ENCODE measurements at regions not wholly inside any gene's neighbourhood (a gene's known extent, or its start where the extent isn't known, plus 50 kb on each side); places are given as distances from the start of the nearest gene placed in this dataset.

GRCh38 chr11:79906164-79906563, 465.3 kb upstream of the TENM4 start:
- no peak for DNase-seq (ENCODE audit: low read depth)

- no peak for DNase-seq (ENCODE audit: low read depth)
These were observed 461.7 kb upstream of the TENM4 start for GRCh38 chr11:79902493-79902892.

- DNase-seq (ENCODE audit: low read depth), result no peak
These were observed 457.1 kb upstream of the TENM4 start for GRCh38 chr11:79897896-79898295.

GRCh38 chr11:79896258-79896657, 455.4 kb upstream of the TENM4 start:
- DNase-seq (ENCODE audit: low read depth), result no peak

GRCh38 chr11:79894111-79894510, 453.3 kb upstream of the TENM4 start:
- DNase-seq (ENCODE audit: low read depth), result no peak

- no peak for DNase-seq (ENCODE audit: low read depth)
These were observed 449.4 kb upstream of the TENM4 start for GRCh38 chr11:79890272-79890671.

- DNase-seq (ENCODE audit: low read depth), result no peak
These were observed 424.1 kb upstream of the TENM4 start for GRCh38 chr11:79864882-79865281.

GRCh38 chr11:79860336-79860735, 419.5 kb upstream of the TENM4 start:
- DNase-seq (ENCODE audit: low read depth), result no peak

- no peak for DNase-seq (ENCODE audit: low read depth)
These were observed 416.8 kb upstream of the TENM4 start for GRCh38 chr11:79857377-79858214.

- DNase-seq (ENCODE audit: low read depth), result no peak
These were observed 411.3 kb upstream of the TENM4 start for GRCh38 chr11:79852176-79852575.

- no peak for DNase-seq (ENCODE audit: low read depth)
These were observed 404.3 kb upstream of the TENM4 start for GRCh38 chr11:79845002-79845709.

GRCh38 chr11:79834015-79834414, 393.2 kb upstream of the TENM4 start:
- no peak for DNase-seq (ENCODE audit: low read depth)

GRCh38 chr11:79830446-79830845, 389.6 kb upstream of the TENM4 start:
- no peak for DNase-seq (ENCODE audit: low read depth)

GRCh38 chr11:79829891-79830290, 389.1 kb upstream of the TENM4 start:
- no peak for DNase-seq (ENCODE audit: low read depth)

- DNase-seq (ENCODE audit: low read depth), result no peak
These were observed 381.9 kb upstream of the TENM4 start for GRCh38 chr11:79822766-79823165.

GRCh38 chr11:79813551-79813950, 372.7 kb upstream of the TENM4 start:
- no peak for DNase-seq (ENCODE audit: low read depth)

GRCh38 chr11:79809487-79809886, 368.7 kb upstream of the TENM4 start:
- no peak for DNase-seq (ENCODE audit: low read depth)

- no peak for DNase-seq (ENCODE audit: low read depth)
These were observed 366.7 kb upstream of the TENM4 start for GRCh38 chr11:79807506-79807905.

GRCh38 chr11:79796704-79797103, 355.9 kb upstream of the TENM4 start:
- DNase-seq (ENCODE audit: low read depth), result no peak

GRCh38 chr11:79794484-79795393, 353.9 kb upstream of the TENM4 start:
- DNase-seq (ENCODE audit: low read depth), result no peak

- DNase-seq (ENCODE audit: low read depth), result no peak
These were observed 353.2 kb upstream of the TENM4 start for GRCh38 chr11:79794057-79794456.

- no peak for DNase-seq (ENCODE audit: low read depth)
These were observed 346.1 kb upstream of the TENM4 start for GRCh38 chr11:79786961-79787360.
